Heart right ventricle (tissue), 16 donors: ENCODE measurements at regions not wholly inside any gene's neighbourhood (a gene's known extent, or its start where the extent isn't known, plus 50 kb on each side); places are given as distances from the start of the nearest gene placed in this dataset.

Source experiments
- ATAC-seq, 8 donors: fragments of 200-7000 bp; cut with Tn5 transposase; one replicate each; pipeline ENCODE4 v1.9.1; 2020; ENCODE audit warnings: mild to moderate bottlenecking in 8 of 8, moderate library complexity in 8 of 8, moderate number of reproducible peaks in 1 of 8
- DNase-seq, 2 donors: peaks; one replicate each; pipeline ENCODE4 v3.0.0-alpha.2; 2020
- H3K27ac ChIP-seq, 10 donors: fragments of 200-600 bp; sonication (generic) in 2 of 10; one replicate each; pipeline versions ENCODE4 v1.5.0 to v1.8.0; 2020 to 2022; ENCODE audit warnings: mild to moderate bottlenecking in 3 of 10
- H3K27me3 ChIP-seq, 7 donors: fragments of 200-600 bp; one replicate each; pipeline ENCODE4 v1.8.0; 2021 to 2022; ENCODE audit warnings: mild to moderate bottlenecking in 2 of 7
- H3K36me3 ChIP-seq, 9 donors: fragments of 200-600 bp; sonication (generic) in 1 of 9; one replicate each; pipeline versions ENCODE4 v1.5.0 to v1.8.0; 2020 to 2022; ENCODE audit warnings: mild to moderate bottlenecking in 2 of 9
- H3K4me1 ChIP-seq, 9 donors: fragments of 200-600 bp; sonication (generic) in 1 of 9; one replicate each; pipeline versions ENCODE4 v1.5.0 to v1.8.0; 2020 to 2022; ENCODE audit warnings: mild to moderate bottlenecking in 4 of 9
- H3K4me3 ChIP-seq, 10 donors: fragments of 200-600 bp; sonication (generic) in 2 of 10; one replicate each; pipeline versions ENCODE4 v1.5.0 to v1.8.0; 2020 to 2022; ENCODE audit warnings: mild to moderate bottlenecking in 7 of 10, moderate library complexity in 2 of 10
- H3K9me3 ChIP-seq, 11 donors: fragments of 200-600 bp in 10 of 11; sonication (generic) in 2 of 11; one replicate each; pipeline versions ENCODE4 v1.5.0 to v1.8.0; 2013 to 2022; ENCODE audit warnings: mild to moderate bottlenecking in 2 of 11, control low read depth in 1 of 11, moderate library complexity in 1 of 11
- WGBS, 2 donors: extraction: QIAGEN DNeasy Blood & Tissue Kit; methylation state at CpG; one replicate each; pipeline ENCODE4 v1.1.7; 2013; ENCODE audit warnings: inconsistent platforms in 1 of 2; 5-methylcytosine and 5-hydroxymethylcytosine counted together
- intact Hi-C, 10 donors: fragments of 100-400 bp; cut with DNase I; formaldehyde crosslinking; loops; one replicate each; pipeline versions ENCODE4 v1.11.1 to v1.14.2; 2022
- TF ChIP-seq, protein P1 (sequence below), 9 donors: fragments of 200-600 bp; sonication (generic) in 2 of 9; IDR thresholded peaks; one replicate each; pipeline versions ENCODE4 v1.5.0 to v1.8.0; 2021 to 2022; ENCODE audit warnings: antibody characterized with exemption in 9 of 9, mild to moderate bottlenecking in 5 of 9, moderate library complexity in 1 of 9
- donor health status: Arrhythmogenic right ventricular cardiomyopathy.
- donor health status: ischemic (EF 13 %, LVEDD 7.1; RV severe dilation, severe dysfunction).
- donor health status: healthy with polysubstance abuse.
- donor health status: DM: no; HTN: yes; CAD: no.
- donor health status: DM: no; HTN: no; CAD: no.
- donor health status: ischemic (EF 25% LVEDD 6.9; RV normal size, moderate dysfunction).
- donor health status: ischemic (EF 25% LVEDD 5.7; RV mildly dilated, moderate dysfunction).
- donor health status: healthy.
- donor health status: DM: yes; HTN: yes; CAD: no.
- donor health status: Ischemic cardiomyopathy.
- donor health status: ischemic (EF 35%, LVEDD 5.7; RV mildly dilated, moderate dysfunction).
- donor health status: nonischemic (EF 11% LVEDD 7.7; RV severe dilation, severe dysfunction).
- donor health status: DM: yes; HTN: yes; CAD: no.
- donor health status: PGD.
- donor health status: ischemic (EF 29% LVEDD 5.4; RV normal size, mild dysfunction).
- donor health status: nonischemic (EF 23%, LVEDD 6.1; RV moderate dilation, normal function).

DNA sequence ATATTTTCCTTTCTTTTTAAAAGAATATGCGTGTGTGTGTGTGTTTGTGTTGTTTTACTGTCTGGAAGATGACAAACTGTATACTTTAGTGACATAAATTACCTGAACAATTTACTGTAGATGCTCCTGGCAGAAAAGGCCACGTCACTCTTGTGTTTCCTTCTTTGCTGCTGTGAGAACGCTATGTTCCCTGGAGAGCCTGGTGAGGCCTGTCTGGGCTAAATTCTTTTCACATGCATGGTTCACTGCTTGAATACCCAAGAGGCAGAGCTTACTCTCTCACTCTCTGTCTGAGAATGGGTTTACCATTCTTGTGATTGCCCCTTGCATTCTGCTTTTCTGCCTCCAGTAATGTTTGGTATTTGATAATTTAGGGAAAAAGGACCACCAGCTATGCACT lies 64.3 kb downstream of the EDN1 start:
- TF ChIP-seq, protein P1, sequence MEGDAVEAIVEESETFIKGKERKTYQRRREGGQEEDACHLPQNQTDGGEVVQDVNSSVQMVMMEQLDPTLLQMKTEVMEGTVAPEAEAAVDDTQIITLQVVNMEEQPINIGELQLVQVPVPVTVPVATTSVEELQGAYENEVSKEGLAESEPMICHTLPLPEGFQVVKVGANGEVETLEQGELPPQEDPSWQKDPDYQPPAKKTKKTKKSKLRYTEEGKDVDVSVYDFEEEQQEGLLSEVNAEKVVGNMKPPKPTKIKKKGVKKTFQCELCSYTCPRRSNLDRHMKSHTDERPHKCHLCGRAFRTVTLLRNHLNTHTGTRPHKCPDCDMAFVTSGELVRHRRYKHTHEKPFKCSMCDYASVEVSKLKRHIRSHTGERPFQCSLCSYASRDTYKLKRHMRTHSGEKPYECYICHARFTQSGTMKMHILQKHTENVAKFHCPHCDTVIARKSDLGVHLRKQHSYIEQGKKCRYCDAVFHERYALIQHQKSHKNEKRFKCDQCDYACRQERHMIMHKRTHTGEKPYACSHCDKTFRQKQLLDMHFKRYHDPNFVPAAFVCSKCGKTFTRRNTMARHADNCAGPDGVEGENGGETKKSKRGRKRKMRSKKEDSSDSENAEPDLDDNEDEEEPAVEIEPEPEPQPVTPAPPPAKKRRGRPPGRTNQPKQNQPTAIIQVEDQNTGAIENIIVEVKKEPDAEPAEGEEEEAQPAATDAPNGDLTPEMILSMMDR (IDR thresholded peaks at IDR 0.05), result no peak
- no peaks in the 10 kb centered on the region for H3K27me3 ChIP-seq
- H3K9me3 ChIP-seq, result peaks cover 0 to 24% (median 10%) of the 10 kb centered on the region in 11 donors
- 45 to 64% methylated on average over 3 of the region's 3 CpGs for WGBS, 2 donors
- H3K4me1 ChIP-seq, result peaks cover 0 to 18% (median 7%) of the 10 kb centered on the region in 9 donors
- no peaks in the 10 kb centered on the region for H3K36me3 ChIP-seq
- intact Hi-C loops, result no loop called here
- H3K27ac ChIP-seq, result peak overlapping the region in 2 of 10 donors; percentile 10 to 42
- no peak for DNase-seq
- no peak overlapping the region for H3K4me3 ChIP-seq
- peak in 6 of 8 donors; percentile 34 to 97 (median 82) for ATAC-seq

DNA sequence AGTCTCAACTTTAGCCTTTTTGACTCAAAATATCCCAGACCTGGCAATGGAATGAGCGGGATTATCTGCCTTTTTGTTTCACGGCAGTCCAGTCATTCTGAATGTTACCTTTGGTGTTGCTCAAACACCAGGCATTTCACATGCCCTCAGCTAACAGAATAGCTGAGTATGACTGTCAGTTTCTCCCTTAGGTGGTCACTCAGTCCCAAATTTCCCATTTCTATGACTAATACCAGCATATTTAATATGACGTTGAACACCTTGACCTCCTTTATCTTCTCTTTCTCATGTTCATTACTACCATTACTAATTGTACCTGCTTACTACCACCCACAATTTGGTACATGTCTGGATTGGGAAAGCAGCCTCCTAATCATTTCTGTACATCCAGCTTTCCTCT lies 65.2 kb downstream of the EDN1 start:
- peaks cover 0 to 18% (median 7%) of the 10 kb centered on the region in 9 donors for H3K4me1 ChIP-seq
- TF ChIP-seq, protein P1 (IDR thresholded peaks at IDR 0.05), result no peak
- ATAC-seq (no peak), DNase-seq (no peak)
- WGBS, 2 donors, result 94 to 95% methylated on average over 3 of the region's 3 CpGs
- intact Hi-C loops, result no loop called here
- peaks cover 0 to 24% (median 10%) of the 10 kb centered on the region in 11 donors for H3K9me3 ChIP-seq
- H3K27ac ChIP-seq, result no peak overlapping the region
- no peak overlapping the region for H3K4me3 ChIP-seq
- no peaks in the 10 kb centered on the region for H3K36me3 ChIP-seq
- no peaks in the 10 kb centered on the region for H3K27me3 ChIP-seq

DNA sequence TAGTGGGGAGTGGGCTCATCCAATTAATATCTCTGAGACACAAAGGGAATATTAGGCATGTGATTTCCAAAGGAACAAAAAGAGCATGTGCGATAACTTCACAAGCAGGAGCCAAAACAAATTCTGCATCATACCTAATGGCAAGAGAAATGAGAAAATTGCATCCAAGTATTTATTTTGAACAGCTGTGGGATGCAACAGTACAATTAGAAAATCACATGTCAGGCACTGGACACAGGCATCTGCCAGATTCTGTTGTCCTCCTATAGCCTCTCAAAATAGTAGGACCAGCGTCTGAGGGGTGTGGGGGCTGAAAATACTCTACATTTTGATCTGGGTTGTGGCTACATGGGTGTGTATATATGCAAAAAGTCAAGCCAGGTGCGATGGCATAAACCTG lies 66.3 kb downstream of the EDN1 start:
- peaks cover 0 to 18% (median 7%) of the 10 kb centered on the region in 9 donors for H3K4me1 ChIP-seq
- no peak overlapping the region for H3K4me3 ChIP-seq
- WGBS, 2 donors, result 84 to 86% methylated on average over 3 of the region's 3 CpGs
- no peak for DNase-seq
- peaks cover 0 to 22% (median 8%) of the 10 kb centered on the region in 11 donors for H3K9me3 ChIP-seq
- H3K27me3 ChIP-seq, result no peaks in the 10 kb centered on the region
- no peak overlapping the region for H3K27ac ChIP-seq
- TF ChIP-seq, protein P1 (IDR thresholded peaks at IDR 0.05), result no peak
- intact Hi-C loops, result no loop called here
- no peaks in the 10 kb centered on the region for H3K36me3 ChIP-seq
- ATAC-seq, result no peak

DNA sequence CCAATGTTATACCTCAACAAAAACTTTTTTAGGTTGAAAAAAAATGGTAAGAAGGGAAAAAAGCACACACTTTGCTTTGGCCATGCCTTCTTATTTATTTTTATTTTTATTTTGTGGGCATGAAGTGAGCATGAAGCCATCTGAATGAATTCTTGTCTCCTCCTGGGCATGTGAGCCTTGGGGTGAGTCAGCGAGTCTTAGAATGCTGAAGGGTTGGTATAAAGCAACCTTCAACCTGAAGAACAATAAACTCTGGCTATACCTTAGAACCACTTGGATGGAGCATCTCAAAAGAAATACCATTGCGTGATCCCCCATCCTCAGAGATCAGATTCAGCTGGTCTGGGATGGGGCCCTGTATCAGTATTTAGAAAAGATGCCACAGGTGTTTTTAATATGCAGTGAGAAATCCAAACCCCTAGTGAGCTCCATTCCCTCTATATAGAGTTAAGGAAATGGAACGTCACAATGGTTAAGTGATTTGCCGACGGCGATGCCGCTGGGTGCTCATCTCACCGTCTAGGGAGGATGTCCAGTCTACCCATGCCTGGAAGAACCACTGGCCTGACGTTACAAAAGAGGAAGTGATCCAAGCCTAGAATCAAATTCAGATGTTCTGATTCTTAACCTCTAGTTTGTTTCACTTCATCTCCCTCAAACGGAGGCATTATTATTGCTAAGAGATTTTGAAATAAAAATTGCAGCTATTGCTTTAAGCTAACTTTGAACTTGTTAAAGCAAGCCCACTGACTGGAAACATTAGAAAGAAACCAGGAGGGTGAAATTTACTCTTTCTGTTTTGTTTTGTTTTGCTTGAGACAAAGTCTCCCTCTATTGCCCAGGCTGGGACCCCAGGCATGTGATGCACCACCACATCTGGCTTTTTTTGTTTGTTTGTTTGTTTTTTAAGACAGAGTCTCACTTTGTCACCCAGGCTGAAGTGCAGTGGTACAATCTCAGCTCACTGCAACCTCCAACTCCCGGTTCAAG lies 67.1 kb downstream of the EDN1 start:
- no peak for DNase-seq
- Histone ChIP-seq H3K36me3 (no peaks in the 10 kb centered on the region), H3K27me3 (no peaks in the 10 kb centered on the region), H3K27ac (no peak overlapping the region), H3K9me3 (peaks cover 0 to 13% (median 5%) of the 10 kb centered on the region in 11 donors), H3K4me1 (peaks cover 0 to 18% (median 7%) of the 10 kb centered on the region in 9 donors), H3K4me3 (no peak overlapping the region)
- no peak for ATAC-seq
- intact Hi-C loops, result no loop called here
- 84 to 85% methylated on average over 11 of the region's 11 CpGs for WGBS, 2 donors
- TF ChIP-seq, protein P1 (IDR thresholded peaks at IDR 0.05), result no peak
